ENCODE measurements at regions not wholly inside any gene's neighbourhood (a gene's known extent, or its start where the extent isn't known, plus 50 kb on each side); places are given as distances from the start of the nearest gene placed in this dataset.

- DNase-seq = no peak
Measured at GRCh38 chr4:141406237-141406636, 185.5 kb downstream of the ZNF330 start.

- no peak for DNase-seq
Measured at GRCh38 chr4:141409556-141409955, 188.9 kb downstream of the ZNF330 start.

- no peak for DNase-seq
Measured at GRCh38 chr4:141410839-141411238, 190.1 kb downstream of the ZNF330 start.

GRCh38 chr4:141411936-141412335 is 191.2 kb downstream of the ZNF330 start:
- DNase-seq = no peak

- no peak for DNase-seq
Measured at GRCh38 chr4:141413366-141413765, 192.7 kb downstream of the ZNF330 start.

GRCh38 chr4:141415651-141416050 is 195.0 kb downstream of the ZNF330 start:
- no peak for DNase-seq

GRCh38 chr4:141416219-141416618 is 195.5 kb downstream of the ZNF330 start:
- no peak for DNase-seq

- no peak for DNase-seq
Measured at GRCh38 chr4:141416677-141417363, 196.1 kb downstream of the ZNF330 start.

- DNase-seq = no peak
Measured at GRCh38 chr4:141417387-141417786, 196.7 kb downstream of the ZNF330 start.

- no peak for DNase-seq
Measured at GRCh38 chr4:141425124-141425523, 204.4 kb downstream of the ZNF330 start.

GRCh38 chr4:141427726-141428296 is 207.1 kb downstream of the ZNF330 start:
- DNase-seq = no peak

- DNase-seq = no peak
Measured at GRCh38 chr4:141429933-141430332, 206.4 kb upstream of the IL15 start.

- no peak for DNase-seq
Measured at GRCh38 chr4:141430686-141431085, 205.7 kb upstream of the IL15 start.

GRCh38 chr4:141432000-141432712 is 204.2 kb upstream of the IL15 start:
- DNase-seq = no peak

- DNase-seq = no peak
Measured at GRCh38 chr4:141435446-141436225, 200.7 kb upstream of the IL15 start.

- no peak for DNase-seq
Measured at GRCh38 chr4:141439223-141439622, 197.2 kb upstream of the IL15 start.

- DNase-seq = no peak
Measured at GRCh38 chr4:141447761-141448160, 188.6 kb upstream of the IL15 start.

GRCh38 chr4:141448490-141448889 is 187.9 kb upstream of the IL15 start:
- no peak for DNase-seq

GRCh38 chr4:141449927-141450326 is 186.5 kb upstream of the IL15 start:
- no peak for DNase-seq

- no peak for DNase-seq
Measured at GRCh38 chr4:141455651-141456050, 180.7 kb upstream of the IL15 start.

GRCh38 chr4:141457653-141458052 is 178.7 kb upstream of the IL15 start:
- DNase-seq = no peak

- DNase-seq = no peak
Measured at GRCh38 chr4:141458501-141458900, 177.9 kb upstream of the IL15 start.

GRCh38 chr4:141459020-141459419 is 177.4 kb upstream of the IL15 start:
- no peak for DNase-seq

Data from femur (tissue), 1 donor.